Activated T-helper 17 cell treated with anti-CD3 and anti-CD28 coated beads, Interleukin-2, amount 50 U/mL, for 72 hours (primary cell): ENCODE measurements at regions not wholly inside any gene's neighbourhood (a gene's known extent, or its start where the extent isn't known, plus 50 kb on each side); places are given as distances from the start of the nearest gene placed in this dataset.
"Not testable (repeated sequence)": the region's sequence is repeated elsewhere in the genome, so short reads cannot be mapped to it uniquely, and the experiment has no call there.

Experiments
- ATAC-seq: fragments of 150-1000 bp; cut with Tn5 transposase; replicated peaks from 2 replicates; pipeline ENCODE4 v1.10.0; 2021; ENCODE audit warnings: mild to moderate bottlenecking, moderate library complexity
- H3K27ac Mint-ChIP-seq: one replicate; pipeline ENCODE4 v1.8.0; 2022; ENCODE audit warnings: mixed read lengths
- H3K27me3 Mint-ChIP-seq: one replicate; pipeline ENCODE4 v1.8.0; 2022; ENCODE audit warnings: mixed read lengths
- H3K36me3 Mint-ChIP-seq: one replicate; pipeline ENCODE4 v1.8.0; 2022; ENCODE audit warnings: low read depth, mild to moderate bottlenecking, mixed read lengths
- H3K4me1 Mint-ChIP-seq: one replicate; pipeline ENCODE4 v1.8.0; 2022; ENCODE audit warnings: mixed read lengths
- H3K4me3 Mint-ChIP-seq: one replicate; pipeline ENCODE4 v1.8.0; 2022; ENCODE audit warnings: mild to moderate bottlenecking, mixed read lengths
- H3K9me3 Mint-ChIP-seq: one replicate; pipeline ENCODE4 v1.8.0; 2022; ENCODE audit warnings: mixed read lengths

GRCh38 chr22:48416396-48417224 is 1411.1 kb downstream of the BRD1 start:
- Mint-ChIP-seq H3K4me1 (no peaks in the 10 kb centered on the region), H3K4me3 (no peak overlapping the region), H3K9me3 (no peaks in the 10 kb centered on the region), H3K27me3 (peaks cover 27% of the 10 kb centered on the region), H3K36me3 (no peaks in the 10 kb centered on the region), H3K27ac (no peak overlapping the region)
- no peak for ATAC-seq

- Mint-ChIP-seq H3K4me1 (no peaks in the 10 kb centered on the region), H3K4me3 (no peak overlapping the region), H3K9me3 (no peaks in the 10 kb centered on the region), H3K36me3 (no peaks in the 10 kb centered on the region), H3K27me3 (peaks cover 24% of the 10 kb centered on the region), H3K27ac (no peak overlapping the region)
- ATAC-seq = no peak
These were observed 1412.2 kb downstream of the BRD1 start for GRCh38 chr22:48415520-48415919.

DNA sequence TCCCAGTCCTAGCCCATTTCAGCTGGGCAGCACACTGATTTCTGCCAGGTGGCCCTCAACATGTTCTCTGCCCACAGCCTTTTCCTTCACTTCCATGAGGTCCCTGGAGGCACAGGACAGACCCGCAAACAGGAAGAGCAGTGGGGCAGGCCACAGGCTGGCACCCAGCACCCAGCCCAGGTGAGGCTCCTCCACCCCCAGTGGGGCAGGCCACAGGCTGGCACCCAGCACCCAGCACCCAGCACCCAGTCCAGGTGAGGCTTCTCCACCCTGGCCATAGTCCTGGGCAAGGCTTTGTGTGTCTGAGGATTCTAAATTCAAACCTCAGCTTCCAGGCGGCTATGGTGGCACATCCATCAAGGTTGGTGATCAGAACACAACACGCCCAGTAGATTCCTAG is 1413.0 kb downstream of the BRD1 start:
- Mint-ChIP-seq H3K36me3 (no peaks in the 10 kb centered on the region), H3K4me3 (no peak overlapping the region), H3K9me3 (no peaks in the 10 kb centered on the region), H3K27ac (no peak overlapping the region), H3K4me1 (no peaks in the 10 kb centered on the region), H3K27me3 (peaks cover 22% of the 10 kb centered on the region)
- ATAC-seq = no peak

- not testable (repeated sequence) for H3K27ac Mint-ChIP-seq, H3K4me1 Mint-ChIP-seq, H3K4me3 Mint-ChIP-seq, ATAC-seq, H3K36me3 Mint-ChIP-seq, H3K9me3 Mint-ChIP-seq
- peaks cover 19% of the 10 kb centered on the region for H3K27me3 Mint-ChIP-seq
These were observed 1414.7 kb downstream of the BRD1 start for GRCh38 chr22:48412931-48413330.

DNA sequence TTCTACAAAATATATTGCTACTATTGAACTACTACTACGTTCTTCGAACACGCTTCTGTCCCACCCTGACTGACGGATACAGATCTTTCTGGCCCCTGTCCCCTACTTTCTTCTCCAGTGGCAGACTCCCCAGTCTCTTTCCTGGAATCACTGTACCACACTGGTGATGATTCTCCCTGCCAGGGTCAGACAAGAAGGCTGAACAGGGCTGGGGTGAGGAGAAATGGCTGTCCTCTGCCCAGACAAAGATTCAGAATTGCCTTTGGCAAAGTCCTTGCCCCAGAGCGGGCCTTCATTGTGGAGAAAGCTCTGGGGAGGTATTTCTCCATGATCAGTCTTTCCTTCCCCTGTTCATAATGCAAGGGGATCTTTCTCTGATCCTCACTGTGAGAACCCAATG is 1417.1 kb downstream of the BRD1 start:
- Mint-ChIP-seq H3K9me3 (peaks cover 5% of the 10 kb centered on the region), H3K36me3 (no peaks in the 10 kb centered on the region), H3K4me1 (no peaks in the 10 kb centered on the region), H3K27me3 (peaks cover 12% of the 10 kb centered on the region), H3K4me3 (no peak overlapping the region), H3K27ac (no peak overlapping the region)
- ATAC-seq = no peak

DNA sequence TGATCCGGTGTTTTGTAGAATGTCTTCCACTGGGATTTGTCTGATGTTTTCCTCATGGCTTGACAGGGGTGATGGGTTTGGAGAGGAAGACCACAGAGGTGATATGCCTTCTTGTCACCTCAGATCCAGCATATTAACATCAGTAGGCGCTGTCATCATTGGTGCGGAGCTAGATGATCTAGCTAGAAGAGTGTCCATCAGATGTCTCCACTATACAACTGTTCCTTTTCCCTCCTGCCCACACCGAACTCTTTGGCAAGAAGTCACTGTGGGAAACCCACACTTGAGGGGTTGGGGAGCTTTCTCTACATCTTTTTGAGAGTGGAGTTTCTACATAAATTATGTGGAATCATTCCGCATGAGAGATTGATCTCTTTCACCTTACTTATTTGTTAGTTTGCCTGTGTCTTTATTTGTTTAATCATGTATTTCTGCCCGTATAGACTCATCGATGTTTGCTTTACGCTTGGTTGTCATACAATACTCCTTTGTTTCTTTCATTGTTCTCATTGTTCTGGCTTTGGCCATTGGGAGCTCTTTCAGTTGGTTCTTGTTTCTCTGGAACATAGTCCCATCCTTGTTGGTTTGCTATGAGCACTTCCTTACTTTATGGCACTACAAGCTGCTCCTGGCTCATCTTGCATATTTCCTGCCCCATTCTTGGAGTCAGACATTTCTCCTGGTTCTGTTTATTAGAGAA is 1420.3 kb downstream of the BRD1 start:
- H3K27me3 Mint-ChIP-seq = peaks cover 4% of the 10 kb centered on the region
- H3K9me3 Mint-ChIP-seq = peaks cover 5% of the 10 kb centered on the region
- no peaks in the 10 kb centered on the region for H3K36me3 Mint-ChIP-seq
- H3K4me1 Mint-ChIP-seq = no peaks in the 10 kb centered on the region
- H3K27ac Mint-ChIP-seq = no peak overlapping the region
- H3K4me3 Mint-ChIP-seq = no peak overlapping the region
- ATAC-seq = no peak

DNA sequence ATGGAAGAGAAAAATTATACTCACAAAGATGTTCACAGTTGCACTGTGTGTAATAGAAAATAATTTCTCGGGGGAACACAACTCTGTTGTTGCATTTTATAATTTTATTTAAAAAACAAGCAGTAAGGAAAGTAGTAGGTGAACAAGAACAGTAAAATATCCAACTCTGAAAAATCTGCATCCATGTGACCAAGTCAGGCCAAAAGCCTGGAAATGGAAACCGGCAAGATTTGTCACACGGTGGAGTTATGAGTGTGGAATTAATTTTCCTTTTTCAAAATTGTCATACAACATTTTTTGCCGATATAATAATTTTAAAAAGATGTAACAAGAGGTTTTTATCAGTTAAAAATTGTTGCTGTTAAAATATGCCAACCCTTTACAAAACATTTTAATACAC is 1421.5 kb downstream of the BRD1 start:
- H3K9me3 Mint-ChIP-seq = peaks cover 5% of the 10 kb centered on the region
- H3K27ac Mint-ChIP-seq = no peak overlapping the region
- H3K4me1 Mint-ChIP-seq = no peaks in the 10 kb centered on the region
- H3K27me3 Mint-ChIP-seq = peaks cover 4% of the 10 kb centered on the region
- ATAC-seq = no peak
- H3K4me3 Mint-ChIP-seq = no peak overlapping the region
- no peaks in the 10 kb centered on the region for H3K36me3 Mint-ChIP-seq

- no peaks in the 10 kb centered on the region for H3K4me1 Mint-ChIP-seq
- ATAC-seq = no peak
- H3K36me3 Mint-ChIP-seq = no peaks in the 10 kb centered on the region
- H3K4me3 Mint-ChIP-seq = no peak overlapping the region
- peaks cover 5% of the 10 kb centered on the region for H3K9me3 Mint-ChIP-seq
- H3K27ac Mint-ChIP-seq = no peak overlapping the region
- peaks cover 4% of the 10 kb centered on the region for H3K27me3 Mint-ChIP-seq
These were observed 1421.9 kb downstream of the BRD1 start for GRCh38 chr22:48405741-48406140.

DNA sequence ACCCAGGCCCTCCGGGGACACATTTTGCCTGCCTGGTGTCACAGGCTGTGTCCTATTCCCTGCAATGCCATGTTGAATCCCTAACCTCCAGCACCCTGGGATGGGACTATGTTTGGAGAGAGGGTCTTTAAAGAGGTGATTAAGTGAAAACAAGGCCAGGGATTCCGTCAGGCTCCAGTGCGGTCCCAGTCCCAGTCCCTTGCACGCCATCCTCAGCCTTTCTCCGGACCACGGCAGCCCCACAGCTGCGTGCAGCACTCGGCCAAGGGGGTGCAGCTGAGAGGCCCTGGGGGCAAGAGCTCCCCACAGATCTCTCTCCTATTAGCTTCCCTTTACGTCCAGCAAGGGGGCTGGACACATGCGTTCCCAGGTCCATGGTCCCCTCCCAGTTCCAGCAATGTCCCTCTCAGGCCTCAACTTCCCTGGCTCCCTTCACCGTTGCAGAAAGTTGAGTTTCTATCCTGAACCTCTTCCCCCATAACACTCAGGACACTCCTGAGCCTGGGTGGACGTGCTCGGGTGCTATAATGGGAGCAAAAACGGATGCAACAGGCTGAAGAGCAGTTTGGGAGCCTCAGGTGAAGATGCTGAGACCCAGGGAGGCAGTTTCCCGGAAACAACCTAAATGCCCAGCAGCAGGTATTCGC is 1422.7 kb downstream of the BRD1 start:
- H3K4me3 Mint-ChIP-seq = no peak overlapping the region
- H3K27me3 Mint-ChIP-seq = no peaks in the 10 kb centered on the region
- no peak for ATAC-seq
- peaks cover 5% of the 10 kb centered on the region for H3K9me3 Mint-ChIP-seq
- no peak overlapping the region for H3K27ac Mint-ChIP-seq
- no peaks in the 10 kb centered on the region for H3K4me1 Mint-ChIP-seq
- no peaks in the 10 kb centered on the region for H3K36me3 Mint-ChIP-seq

GRCh38 chr22:48403521-48404403 is 1423.9 kb downstream of the BRD1 start:
- peaks cover 5% of the 10 kb centered on the region for H3K9me3 Mint-ChIP-seq
- ATAC-seq = no peak
- no peak overlapping the region for H3K27ac Mint-ChIP-seq
- no peaks in the 10 kb centered on the region for H3K27me3 Mint-ChIP-seq
- H3K4me1 Mint-ChIP-seq = no peaks in the 10 kb centered on the region
- H3K4me3 Mint-ChIP-seq = no peak overlapping the region
- no peaks in the 10 kb centered on the region for H3K36me3 Mint-ChIP-seq

DNA sequence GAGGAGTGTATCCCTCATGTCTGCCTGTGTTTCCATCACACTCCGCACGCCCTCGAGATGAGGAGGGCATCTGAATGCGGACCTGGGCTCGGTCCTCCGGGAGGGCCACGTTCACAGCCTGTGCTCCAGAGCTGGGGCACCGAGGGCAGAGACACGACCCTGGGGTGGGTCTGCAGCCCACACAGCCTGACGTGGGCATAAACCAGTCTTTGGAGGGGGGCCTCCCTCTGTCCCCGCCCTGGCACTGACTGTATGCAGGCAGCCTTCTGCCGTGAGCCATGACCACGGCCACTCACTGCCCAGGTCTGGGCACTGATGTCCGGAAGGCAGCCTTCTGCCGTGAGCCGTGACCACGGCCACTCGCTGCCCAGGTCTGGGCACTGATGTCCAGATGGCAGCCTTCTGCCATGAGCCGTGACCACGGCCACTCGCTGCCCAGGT is 1425.1 kb downstream of the BRD1 start:
- no peak overlapping the region for H3K27ac Mint-ChIP-seq
- H3K4me3 Mint-ChIP-seq = no peak overlapping the region
- ATAC-seq = no peak
- H3K27me3 Mint-ChIP-seq = no peaks in the 10 kb centered on the region
- H3K36me3 Mint-ChIP-seq = no peaks in the 10 kb centered on the region
- H3K4me1 Mint-ChIP-seq = no peaks in the 10 kb centered on the region
- H3K9me3 Mint-ChIP-seq = peaks cover 3% of the 10 kb centered on the region

DNA sequence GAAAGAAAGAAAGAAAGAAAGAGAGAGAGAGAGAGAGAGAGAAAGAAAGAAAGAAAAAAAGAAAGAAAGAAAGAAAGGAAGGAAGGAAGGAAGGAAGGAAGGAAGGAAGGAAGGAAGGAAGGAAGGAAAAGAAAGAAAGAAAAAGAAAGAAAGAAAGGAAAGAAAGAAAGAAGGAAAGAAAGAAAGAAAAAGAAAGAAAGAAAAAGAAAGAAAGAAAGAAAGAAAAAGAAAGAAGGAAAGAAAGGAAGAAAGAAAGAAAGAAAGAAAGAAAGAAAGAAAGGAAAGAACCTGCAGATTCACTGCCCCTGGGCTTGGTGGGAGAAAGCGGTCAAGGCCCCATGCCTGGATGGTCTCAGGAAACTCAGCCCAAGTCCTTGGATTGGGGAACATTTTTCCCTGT is 1426.2 kb downstream of the BRD1 start:
- not testable (repeated sequence) for H3K4me1 Mint-ChIP-seq, H3K9me3 Mint-ChIP-seq, H3K27me3 Mint-ChIP-seq, H3K36me3 Mint-ChIP-seq, H3K4me3 Mint-ChIP-seq, ATAC-seq, H3K27ac Mint-ChIP-seq

GRCh38 chr22:48398181-48398905 is 1429.3 kb downstream of the BRD1 start:
- Mint-ChIP-seq H3K27ac (no peak overlapping the region), H3K9me3 (no peaks in the 10 kb centered on the region)
- ATAC-seq = no peak

More at GRCh38 chr22:48398181-48398905, 1429.3 kb downstream of the BRD1 start:
- no peaks in the 10 kb centered on the region for H3K27me3 Mint-ChIP-seq
- H3K4me1 Mint-ChIP-seq = no peaks in the 10 kb centered on the region
- H3K4me3 Mint-ChIP-seq = no peak overlapping the region
- H3K36me3 Mint-ChIP-seq = no peaks in the 10 kb centered on the region
